ENCODE measurements at regions not wholly inside any gene's neighbourhood (a gene's known extent, or its start where the extent isn't known, plus 50 kb on each side); places are given as distances from the start of the nearest gene placed in this dataset.

GRCh38 chr3:162119651-162120050 is 623.0 kb downstream of the OTOL1 start:
- no peaks in the 10 kb centered on the region for H3K4me1 ChIP-seq (replicated peaks in 1 of 2)
- DNase-seq = no peak

GRCh38 chr3:162122405-162122804 is 625.8 kb downstream of the OTOL1 start:
- Histone ChIP-seq H3K27me3 (no peaks in the 10 kb centered on the region), H3K4me3 (no peak overlapping the region), H3K27ac (no peak overlapping the region), H3K4me1 (replicated peaks in 1 of 2) (no peaks in the 10 kb centered on the region), H3K9me3 (replicated peaks in 1 of 3) (no peaks in the 10 kb centered on the region), H3K36me3 (replicated peaks in 1 of 2) (no peaks in the 10 kb centered on the region)
- no peak for TF ChIP-seq POLR2A (IDR thresholded peaks at IDR 0.05)
- no peak for TF ChIP-seq CTCF (IDR thresholded peaks at IDR 0.05)
- DNase-seq = no peak
- 54 to 67% (median 56%) methylated on average over 1 of the region's 1 CpG for WGBS, 4 donors
- intact Hi-C loops (cut with DNase I) = no loop called here

More at GRCh38 chr3:162119651-162120050, 623.0 kb downstream of the OTOL1 start:
- intact Hi-C loops (cut with DNase I) = no loop called here
- no peaks in the 10 kb centered on the region for H3K36me3 ChIP-seq (replicated peaks in 1 of 2)
- WGBS, 4 donors = 54 to 69% (median 62%) methylated on average over 2 of the region's 2 CpGs
- no peaks in the 10 kb centered on the region for H3K9me3 ChIP-seq (replicated peaks in 1 of 3)
- H3K27me3 ChIP-seq = no peaks in the 10 kb centered on the region
- H3K4me3 ChIP-seq = no peak overlapping the region
- no peak overlapping the region for H3K27ac ChIP-seq
- TF ChIP-seq CTCF (IDR thresholded peaks at IDR 0.05) (no peak), POLR2A (IDR thresholded peaks at IDR 0.05) (no peak)

- TF ChIP-seq POLR2A (IDR thresholded peaks at IDR 0.05) (no peak), CTCF (IDR thresholded peaks at IDR 0.05) (no peak)
- intact Hi-C loops (cut with DNase I) = no loop called here
- no peak overlapping the region for H3K27ac ChIP-seq
Measured at GRCh38 chr3:162125790-162126189, 629.2 kb downstream of the OTOL1 start.

GRCh38 chr3:162130582-162130981 is 634.0 kb downstream of the OTOL1 start:
- TF ChIP-seq POLR2A (IDR thresholded peaks at IDR 0.05) (no peak), CTCF (IDR thresholded peaks at IDR 0.05) (no peak)
- Histone ChIP-seq H3K4me1 (replicated peaks in 1 of 2) (no peaks in the 10 kb centered on the region), H3K4me3 (no peak overlapping the region), H3K9me3 (replicated peaks in 1 of 3) (no peaks in the 10 kb centered on the region), H3K27ac (no peak overlapping the region), H3K36me3 (replicated peaks in 1 of 2) (no peaks in the 10 kb centered on the region), H3K27me3 (no peaks in the 10 kb centered on the region)
- DNase-seq = no peak
- 90 to 99% (median 91%) methylated on average over 3 of the region's 3 CpGs for WGBS, 4 donors
- intact Hi-C loops (cut with DNase I) = no loop called here

More at GRCh38 chr3:162125790-162126189, 629.2 kb downstream of the OTOL1 start:
- Histone ChIP-seq H3K4me3 (no peak overlapping the region), H3K27me3 (no peaks in the 10 kb centered on the region), H3K9me3 (replicated peaks in 1 of 3) (no peaks in the 10 kb centered on the region), H3K4me1 (replicated peaks in 1 of 2) (no peaks in the 10 kb centered on the region), H3K36me3 (replicated peaks in 1 of 2) (no peaks in the 10 kb centered on the region)
- WGBS, 4 donors = 85 to 96% (median 91%) methylated on average over 1 of the region's 1 CpG
- no peak for DNase-seq
